ENCODE measurements at regions not wholly inside any gene's neighbourhood (a gene's known extent, or its start where the extent isn't known, plus 50 kb on each side); places are given as distances from the start of the nearest gene placed in this dataset.

DNA sequence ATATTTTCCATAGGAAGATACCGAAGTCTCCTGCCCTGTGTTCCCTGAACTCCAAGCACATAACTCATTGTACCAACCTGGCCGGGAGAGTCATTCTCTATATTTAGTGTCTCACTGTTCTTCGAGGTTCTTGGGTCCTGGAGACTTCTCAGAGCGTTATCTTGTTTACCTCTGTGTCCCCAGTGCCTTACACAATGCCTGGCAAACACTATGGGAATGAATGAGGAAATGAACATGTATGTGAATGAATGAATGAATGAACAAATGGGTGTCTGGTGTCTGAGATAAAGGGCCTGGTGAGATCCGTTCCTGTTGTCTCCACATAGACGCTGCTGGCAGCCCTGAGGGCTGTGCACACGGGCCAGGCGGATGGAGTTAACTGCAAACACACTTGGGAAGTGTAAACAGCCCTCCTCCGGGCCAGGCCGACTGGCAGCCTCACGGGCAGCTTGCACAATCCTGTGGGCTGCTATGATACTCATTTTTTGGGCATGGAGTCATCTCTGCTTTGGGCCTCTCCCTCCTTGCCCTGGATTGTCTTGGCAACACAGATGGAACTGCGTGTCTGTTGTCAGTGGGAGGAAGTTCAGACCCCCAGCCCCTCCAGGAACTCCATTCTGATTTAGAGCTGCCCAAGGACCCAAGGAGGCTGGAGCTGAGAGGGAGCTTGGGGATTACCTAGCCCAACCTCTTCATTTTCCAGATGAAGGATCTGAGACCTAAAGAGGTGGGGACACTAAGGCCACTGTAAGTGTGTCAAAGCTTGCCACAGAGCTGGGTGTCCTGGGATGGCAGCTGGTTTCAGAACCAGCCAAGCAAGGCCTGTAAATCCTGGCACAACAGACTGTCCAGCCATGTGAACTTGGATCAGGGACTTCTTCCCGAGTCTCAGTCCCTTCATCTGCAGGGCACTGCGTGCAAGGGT is 124.4 kb downstream of the INHBB start:
- H3K4me2 ChIP-seq (ENCODE audit: low read length): no peak overlapping the region
- no peak overlapping the region for H2AFZ ChIP-seq (ENCODE audit: low read length)
- no peak overlapping the region for H3K4me3 ChIP-seq (ENCODE audit: low read depth, low read length, poor library complexity, severe bottlenecking)
- H3K9ac ChIP-seq (ENCODE audit: low read length): no peak overlapping the region
- TF ChIP-seq, protein P1, sequence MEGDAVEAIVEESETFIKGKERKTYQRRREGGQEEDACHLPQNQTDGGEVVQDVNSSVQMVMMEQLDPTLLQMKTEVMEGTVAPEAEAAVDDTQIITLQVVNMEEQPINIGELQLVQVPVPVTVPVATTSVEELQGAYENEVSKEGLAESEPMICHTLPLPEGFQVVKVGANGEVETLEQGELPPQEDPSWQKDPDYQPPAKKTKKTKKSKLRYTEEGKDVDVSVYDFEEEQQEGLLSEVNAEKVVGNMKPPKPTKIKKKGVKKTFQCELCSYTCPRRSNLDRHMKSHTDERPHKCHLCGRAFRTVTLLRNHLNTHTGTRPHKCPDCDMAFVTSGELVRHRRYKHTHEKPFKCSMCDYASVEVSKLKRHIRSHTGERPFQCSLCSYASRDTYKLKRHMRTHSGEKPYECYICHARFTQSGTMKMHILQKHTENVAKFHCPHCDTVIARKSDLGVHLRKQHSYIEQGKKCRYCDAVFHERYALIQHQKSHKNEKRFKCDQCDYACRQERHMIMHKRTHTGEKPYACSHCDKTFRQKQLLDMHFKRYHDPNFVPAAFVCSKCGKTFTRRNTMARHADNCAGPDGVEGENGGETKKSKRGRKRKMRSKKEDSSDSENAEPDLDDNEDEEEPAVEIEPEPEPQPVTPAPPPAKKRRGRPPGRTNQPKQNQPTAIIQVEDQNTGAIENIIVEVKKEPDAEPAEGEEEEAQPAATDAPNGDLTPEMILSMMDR (IDR thresholded peaks at IDR 0.05; ENCODE audit: low read length): no peak
- TF ChIP-seq EZH2 (IDR thresholded peaks at IDR 0.05; ENCODE audit: borderline replicate concordance, low read length): no peak
- H3K9me3 ChIP-seq (ENCODE audit: low read length): no peaks in the 10 kb centered on the region
- no peaks in the 10 kb centered on the region for H3K9me2 ChIP-seq (ENCODE audit: low read depth, low read length)
- H3K27ac ChIP-seq (ENCODE audit: low read depth, low read length, poor library complexity, severe bottlenecking): no peak overlapping the region
- no peaks in the 10 kb centered on the region for H4K20me1 ChIP-seq (ENCODE audit: insufficient read depth, low read length)
- H3F3A ChIP-seq (ENCODE audit: insufficient read depth, low read length): no peaks in the 10 kb centered on the region
- H3K79me2 ChIP-seq (ENCODE audit: insufficient read depth, low read length): no peaks in the 10 kb centered on the region
- no peaks in the 10 kb centered on the region for H3K36me3 ChIP-seq (ENCODE audit: insufficient read depth, low read length)
- H3K27me3 ChIP-seq (ENCODE audit: insufficient read depth, low read length): no peaks in the 10 kb centered on the region
- H3K4me1 ChIP-seq (ENCODE audit: insufficient read depth, low read length, severe bottlenecking): no peaks in the 10 kb centered on the region

DNA sequence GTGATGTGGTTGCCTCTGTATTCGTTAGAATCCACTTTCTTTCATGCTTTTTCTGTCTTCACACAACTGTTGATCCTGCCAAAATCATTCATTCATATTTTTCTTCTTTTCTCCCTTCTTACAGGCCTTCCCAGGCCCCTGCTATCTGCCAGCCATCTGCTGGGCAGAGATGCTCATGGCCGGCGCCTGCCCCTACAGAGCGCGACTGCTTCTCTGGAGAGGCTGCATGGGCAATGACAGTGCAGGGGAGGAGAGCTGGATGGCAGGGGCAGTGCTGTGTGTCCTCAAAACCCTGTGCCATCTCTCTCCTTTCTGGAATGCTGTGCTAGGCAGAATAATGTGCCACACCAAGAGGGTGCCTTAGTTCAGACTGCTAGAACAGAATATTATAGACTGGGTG is 125.2 kb downstream of the INHBB start:
- Histone ChIP-seq H3K36me3 (ENCODE audit: insufficient read depth, low read length) (no peaks in the 10 kb centered on the region), H3K4me1 (ENCODE audit: insufficient read depth, low read length, severe bottlenecking) (no peaks in the 10 kb centered on the region), H3K9me3 (ENCODE audit: low read length) (no peaks in the 10 kb centered on the region), H3K27me3 (ENCODE audit: insufficient read depth, low read length) (no peaks in the 10 kb centered on the region), H4K20me1 (ENCODE audit: insufficient read depth, low read length) (no peaks in the 10 kb centered on the region), H3K9me2 (ENCODE audit: low read depth, low read length) (no peaks in the 10 kb centered on the region), H3K4me3 (ENCODE audit: low read depth, low read length, poor library complexity, severe bottlenecking) (no peak overlapping the region), H3K27ac (ENCODE audit: low read depth, low read length, poor library complexity, severe bottlenecking) (no peak overlapping the region), H3K9ac (ENCODE audit: low read length) (no peak overlapping the region), H2AFZ (ENCODE audit: low read length) (no peak overlapping the region), H3F3A (ENCODE audit: insufficient read depth, low read length) (no peaks in the 10 kb centered on the region), H3K4me2 (ENCODE audit: low read length) (no peak overlapping the region), H3K79me2 (ENCODE audit: insufficient read depth, low read length) (no peaks in the 10 kb centered on the region)
- TF ChIP-seq EZH2 (IDR thresholded peaks at IDR 0.05; ENCODE audit: borderline replicate concordance, low read length): no peak
- TF ChIP-seq, protein P1 (IDR thresholded peaks at IDR 0.05; ENCODE audit: low read length): no peak

DNA sequence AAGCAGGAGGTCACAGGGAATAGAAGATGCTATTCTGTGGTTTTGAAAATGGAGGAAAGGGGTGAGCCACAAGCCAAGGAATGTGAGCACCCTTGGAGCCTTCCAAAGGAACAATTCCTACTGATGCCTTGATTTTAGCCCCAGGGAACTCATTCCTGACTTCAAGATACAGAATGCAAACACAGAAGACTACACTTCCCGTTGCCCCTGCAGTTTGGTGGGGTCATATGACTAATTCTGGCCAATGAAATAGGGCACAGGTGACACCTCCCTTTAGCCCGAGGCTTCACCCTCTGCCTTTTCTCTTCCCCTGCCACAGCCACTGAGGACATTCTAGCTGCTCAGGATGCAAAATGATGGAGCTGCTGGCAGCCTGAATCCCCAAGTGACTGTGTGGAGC is 126.1 kb downstream of the INHBB start:
- Histone ChIP-seq H4K20me1 (ENCODE audit: insufficient read depth, low read length) (no peaks in the 10 kb centered on the region), H3K36me3 (ENCODE audit: insufficient read depth, low read length) (no peaks in the 10 kb centered on the region), H3K4me2 (ENCODE audit: low read length) (no peak overlapping the region), H3K4me3 (ENCODE audit: low read depth, low read length, poor library complexity, severe bottlenecking) (no peak overlapping the region), H3K79me2 (ENCODE audit: insufficient read depth, low read length) (no peaks in the 10 kb centered on the region), H3K9ac (ENCODE audit: low read length) (no peak overlapping the region), H3K27ac (ENCODE audit: low read depth, low read length, poor library complexity, severe bottlenecking) (no peak overlapping the region), H2AFZ (ENCODE audit: low read length) (no peak overlapping the region), H3K4me1 (ENCODE audit: insufficient read depth, low read length, severe bottlenecking) (no peaks in the 10 kb centered on the region), H3K9me2 (ENCODE audit: low read depth, low read length) (no peaks in the 10 kb centered on the region), H3K27me3 (ENCODE audit: insufficient read depth, low read length) (no peaks in the 10 kb centered on the region), H3K9me3 (ENCODE audit: low read length) (no peaks in the 10 kb centered on the region), H3F3A (ENCODE audit: insufficient read depth, low read length) (no peaks in the 10 kb centered on the region)
- TF ChIP-seq, protein P1 (IDR thresholded peaks at IDR 0.05; ENCODE audit: low read length): no peak
- no peak for TF ChIP-seq EZH2 (IDR thresholded peaks at IDR 0.05; ENCODE audit: borderline replicate concordance, low read length)

All from OCI-LY1 (cell line).